ENCODE measurements at regions not wholly inside any gene's neighbourhood (a gene's known extent, or its start where the extent isn't known, plus 50 kb on each side); places are given as distances from the start of the nearest gene placed in this dataset.

- WGBS (ENCODE audit: missing lambda C conversion rate), result 17% methylated on average over 3 of the region's 3 CpGs
- TF ChIP-seq PBX3 (IDR thresholded peaks at IDR 0.05) (no peak), MYC (IDR thresholded peaks at IDR 0.05; ENCODE audit: borderline replicate concordance, low read length) (no peak), CBX8 (IDR thresholded peaks at IDR 0.05) (no peak), RFX5 (IDR thresholded peaks at IDR 0.05) (no peak), USF2 (IDR thresholded peaks at IDR 0.05) (no peak), CHD4 (IDR thresholded peaks at IDR 0.05; ENCODE audit: borderline replicate concordance) (no peak), MAFK (IDR thresholded peaks at IDR 0.05; ENCODE audit: partially characterized antibody) (no peak), BHLHE40 (IDR thresholded peaks at IDR 0.05; ENCODE audit: low read depth, low read length) (no peak), FOSL2 (IDR thresholded peaks at IDR 0.05) (no peak), FOSL2 (CRISPR knock-in tag; IDR thresholded peaks at IDR 0.05) (no peak), HOXB13 (CRISPR knock-in tag; IDR thresholded peaks at IDR 0.05; ENCODE audit: low read depth) (no peak), EP300 (IDR thresholded peaks at IDR 0.05) (no peak), GATA3 (IDR thresholded peaks at IDR 0.05; ENCODE audit: borderline replicate concordance) (no peak), EHMT2 (IDR thresholded peaks at IDR 0.05; ENCODE audit: low read depth) (no peak), ELK1 (IDR thresholded peaks at IDR 0.05; ENCODE audit: low read depth, low read length) (no peak), RAD21 (conservative IDR thresholded peaks at IDR 0.05 in 1 of 2, IDR thresholded peaks at IDR 0.05 in 1 of 2) (no peak), ATOH8 (CRISPR knock-in tag; IDR thresholded peaks at IDR 0.05; ENCODE audit: low read depth) (no peak), MAX (IDR thresholded peaks at IDR 0.05) (no peak), TP53 (CRISPR knock-in tag; IDR thresholded peaks at IDR 0.05) (no peak)
- CTCF ChIA-PET, result no interaction called here
- no peak overlapping the region for H3K27ac ChIP-seq
- no peaks in the 10 kb centered on the region for H3K4me1 ChIP-seq
- no peak for DNase-seq (ENCODE audit: low read depth in 1 of 2, low spot score in 1 of 2)
- H3K4me2 ChIP-seq, result no peak overlapping the region
- no peak for ATAC-seq
- POLR2A ChIA-PET, result no interaction called here
- 0 out of 3 replicates have a peak, but pooled peaks cover 3% of the 10 kb centered on the region for H3K9me3 ChIP-seq
- H3K4me3 ChIP-seq, result no peak overlapping the region
- no peak for FAIRE-seq
Measured at GRCh38 chr10:9670911-9671310, 1346.8 kb upstream of the CELF2 start.

GRCh38 chr10:9681655-9682054 lies 1336.0 kb upstream of the CELF2 start:
- DNase-seq (ENCODE audit: low read depth in 1 of 2, low spot score in 1 of 2) (no peak), ATAC-seq (no peak), FAIRE-seq (no peak)
- Histone ChIP-seq H3K9me3 (no peaks in the 10 kb centered on the region; the same call in 2 of the 3 replicates), H3K4me3 (no peak overlapping the region), H3K4me2 (no peak overlapping the region), H3K27ac (no peak overlapping the region), H3K4me1 (no peaks in the 10 kb centered on the region)
- POLR2A ChIA-PET, result no interaction called here
- WGBS (ENCODE audit: missing lambda C conversion rate), result 23% methylated on average over 2 of the region's 2 CpGs
- CTCF ChIA-PET, result no interaction called here
- TF ChIP-seq BHLHE40 (IDR thresholded peaks at IDR 0.05; ENCODE audit: low read depth, low read length), result no peak
- TF ChIP-seq POLR2A (IDR thresholded peaks at IDR 0.05; ENCODE audit: low read length), result no peak
- no peak for TF ChIP-seq ZFP36 (IDR thresholded peaks at IDR 0.05; ENCODE audit: borderline replicate concordance, partially characterized antibody)
- TF ChIP-seq JUNB (IDR thresholded peaks at IDR 0.05), result no peak
- no peak for TF ChIP-seq MAFK (IDR thresholded peaks at IDR 0.05; ENCODE audit: partially characterized antibody)
- TF ChIP-seq HDAC2 (IDR thresholded peaks at IDR 0.05), result no peak
- no peak for TF ChIP-seq EP300 (IDR thresholded peaks at IDR 0.05)
- TF ChIP-seq REST (IDR thresholded peaks at IDR 0.05), result no peak
- no peak for TF ChIP-seq CHD4 (IDR thresholded peaks at IDR 0.05; ENCODE audit: borderline replicate concordance)
- no peak for TF ChIP-seq CBX2 (IDR thresholded peaks at IDR 0.05; ENCODE audit: borderline replicate concordance, low read depth)
- no peak for TF ChIP-seq PHF8 (IDR thresholded peaks at IDR 0.05; ENCODE audit: borderline replicate concordance, low read depth)
- TF ChIP-seq ZNF302 (CRISPR knock-in tag; IDR thresholded peaks at IDR 0.05), result no peak
- no peak for TF ChIP-seq RAD21 (conservative IDR thresholded peaks at IDR 0.05 in 1 of 2, IDR thresholded peaks at IDR 0.05 in 1 of 2)
- no peak for TF ChIP-seq JUN (IDR thresholded peaks at IDR 0.05)
- no peak for TF ChIP-seq HES2 (IDR thresholded peaks at IDR 0.05)
- TF ChIP-seq BCL3 (IDR thresholded peaks at IDR 0.05), result no peak
- TF ChIP-seq MYC (IDR thresholded peaks at IDR 0.05; ENCODE audit: borderline replicate concordance, low read length), result no peak
- TF ChIP-seq HOXA7 (CRISPR knock-in tag; IDR thresholded peaks at IDR 0.05), result no peak
